SK-N-SH (cell line): ENCODE measurements at regions not wholly inside any gene's neighbourhood (a gene's known extent, or its start where the extent isn't known, plus 50 kb on each side); places are given as distances from the start of the nearest gene placed in this dataset.

Experiments
- CTCF ChIA-PET: fragments of 300-600, 350-600 bp; formaldehyde crosslinking; extraction: SDS; loops from one replicate; lab custom pipeline; 2021; lab: Yijun Ruan, JAX
- POLR2A ChIA-PET: fragments of 350-600 bp; sonication (Branson Sonifier 250); formaldehyde crosslinking; extraction: SDS; loops from one replicate; lab custom pipeline; 2020; ENCODE audit warnings: antibody characterized with exemption, inconsistent platforms; lab: Yijun Ruan, JAX
- DNase-seq: peaks from one replicate; pipeline ENCODE4 v3.0.0; 2012
- H2AFZ ChIP-seq: fragments of 200-600 bp; sonication (generic); 2 replicates; pipeline ENCODE4 v1.8.1; 2016; ENCODE audit warnings: antibody characterized with exemption, mild to moderate bottlenecking, low read depth
- H3F3A ChIP-seq: fragments of 200-600 bp; sonication (generic); replicated peaks from 2 replicates; pipeline ENCODE3; 2016; ENCODE audit warnings: antibody characterized with exemption, mild to moderate bottlenecking; ENCODE audit not compliant: insufficient read depth
- H3K27ac ChIP-seq, 2 experiments: fragments of 200-500 bp in 1 of 2; fragments of 200-600 bp in 1 of 2; sonication (Bioruptor generic) in 1 of 2; sonication (generic), shearing (Covaris generic) in 1 of 2; 2 replicates each; pipeline versions ENCODE4 v1.5.1 to v1.6.1; 2014 to 2016; ENCODE audit warnings: low read depth in 2 of 2, inconsistent platforms in 1 of 2, low read length in 1 of 2, mild to moderate bottlenecking in 1 of 2, mixed read lengths in 1 of 2
- H3K27me3 ChIP-seq: fragments of 200-600 bp; sonication (generic), shearing (Covaris generic); 2 replicates; pipeline ENCODE4 v1.6.1; 2016; ENCODE audit warnings: mixed run types; ENCODE audit not compliant: insufficient read depth
- H3K36me3 ChIP-seq, 2 experiments: fragments of 200-500 bp in 1 of 2; fragments of 200-600 bp in 1 of 2; sonication (Bioruptor generic) in 1 of 2; sonication (generic) in 1 of 2; replicated peaks in 1 of 2; 2 replicates each; pipeline versions ENCODE3 to v1.5.1; 2014 to 2016; ENCODE audit warnings: low read length in 1 of 2, mild to moderate bottlenecking in 1 of 2; ENCODE audit not compliant: insufficient read depth in 2 of 2, control insufficient read depth in 1 of 2
- H3K4me1 ChIP-seq, 2 experiments: fragments of 200-500 bp in 1 of 2; fragments of 200-600 bp in 1 of 2; sonication (Bioruptor generic) in 1 of 2; sonication (generic), shearing (Covaris generic) in 1 of 2; 2 replicates each; pipeline versions ENCODE4 v1.5.1 to v1.6.1; 2014 to 2016; ENCODE audit warnings: low read depth in 1 of 2, low read length in 1 of 2, mixed run types in 1 of 2; ENCODE audit not compliant: insufficient read depth in 2 of 2, control insufficient read depth in 1 of 2
- H3K4me2 ChIP-seq: fragments of 200-600 bp; sonication (generic), shearing (Covaris generic); 2 replicates; pipeline ENCODE4 v1.6.1; 2017; ENCODE audit warnings: mixed run types
- H3K4me3 ChIP-seq, 2 experiments: fragments of 200-500 bp in 1 of 2; fragments of 200-600 bp in 1 of 2; sonication (Bioruptor generic) in 1 of 2; sonication (generic), shearing (Covaris generic) in 1 of 2; 2 replicates each; pipeline versions ENCODE4 v1.5.1 to v1.8.1; 2014 to 2016; ENCODE audit warnings: low read depth in 2 of 2, inconsistent platforms in 1 of 2, low read length in 1 of 2, mild to moderate bottlenecking in 1 of 2, mixed read lengths in 1 of 2, moderate library complexity in 1 of 2
- H3K79me2 ChIP-seq: fragments of 200-600 bp; sonication (generic); 2 replicates; pipeline ENCODE4 v1.8.1; 2017; ENCODE audit warnings: mild to moderate bottlenecking; ENCODE audit not compliant: insufficient read depth
- H3K9ac ChIP-seq: fragments of 200-600 bp; sonication (generic); 2 replicates; pipeline ENCODE4 v1.6.1; 2017; ENCODE audit warnings: mixed run types
- H3K9me2 ChIP-seq: fragments of 200-600 bp; sonication (generic); 2 replicates; pipeline ENCODE4 v1.6.1; 2017; ENCODE audit warnings: mixed run types
- H3K9me3 ChIP-seq: fragments of 200-600 bp; sonication (generic); 2 replicates; pipeline ENCODE4 v1.6.1; 2017; ENCODE audit warnings: mixed run types, mild to moderate bottlenecking, moderate library complexity
- H4K20me1 ChIP-seq: fragments of 200-600 bp; sonication (generic); 2 replicates; pipeline ENCODE4 v1.6.1; 2017; ENCODE audit warnings: mild to moderate bottlenecking, mixed run types; ENCODE audit not compliant: insufficient read depth
- ELF1 ChIP-seq: IDR thresholded peaks from 2 replicates; pipeline ENCODE4 v1.4.0; 2012
- EP300 ChIP-seq, 2 experiments: IDR thresholded peaks; 2 replicates each; pipeline versions ENCODE4 v1.4.0 to v1.6.1; 2012; ENCODE audit warnings: borderline replicate concordance in 1 of 2, low read depth in 1 of 2, low read length in 1 of 2
- GABPA ChIP-seq: IDR thresholded peaks from 2 replicates; pipeline ENCODE4 v1.4.0; 2012; ENCODE audit warnings: low read depth, mild to moderate bottlenecking
- IRF3 ChIP-seq: fragments of 150-350 bp; IDR thresholded peaks from 2 replicates; pipeline ENCODE4 v1.6.1; 2016; ENCODE audit warnings: mild to moderate bottlenecking, low read depth, low read length
- JUND ChIP-seq: IDR thresholded peaks from 2 replicates; pipeline ENCODE4 v1.4.0; 2012
- MAX ChIP-seq: IDR thresholded peaks from 2 replicates; pipeline ENCODE4 v1.4.0; 2012; ENCODE audit warnings: low read depth
- MEF2A ChIP-seq: IDR thresholded peaks from 2 replicates; pipeline ENCODE4 v1.4.0; 2012; ENCODE audit warnings: low read depth, borderline replicate concordance
- NFIC ChIP-seq: IDR thresholded peaks from 2 replicates; pipeline ENCODE4 v1.4.0; 2012; ENCODE audit warnings: borderline replicate concordance
- NRF1 ChIP-seq: IDR thresholded peaks from 2 replicates; pipeline ENCODE4 v1.6.1; 2012; ENCODE audit warnings: low read depth, mild to moderate bottlenecking, low read length
- PBX3 ChIP-seq: IDR thresholded peaks from 2 replicates; pipeline ENCODE4; 2012
- RAD21 ChIP-seq: IDR thresholded peaks from 2 replicates; pipeline ENCODE4 v1.6.1; 2012; ENCODE audit warnings: mild to moderate bottlenecking, low read length
- RCOR1 ChIP-seq: fragments of 150-350 bp; IDR thresholded peaks from 2 replicates; pipeline ENCODE4 v1.6.1; 2017; ENCODE audit warnings: antibody characterized with exemption, low read length
- REST ChIP-seq: IDR thresholded peaks from 2 replicates; pipeline ENCODE4 v1.6.1; 2012; ENCODE audit warnings: mild to moderate bottlenecking, low read depth, low read length, moderate library complexity
- RFX5 ChIP-seq: IDR thresholded peaks from 2 replicates; pipeline ENCODE4 v1.6.1; 2012; ENCODE audit warnings: mild to moderate bottlenecking, improper control_type of control experiment, low read length
- RXRA ChIP-seq: IDR thresholded peaks from 2 replicates; pipeline ENCODE4 v1.4.0; 2012; ENCODE audit warnings: low read depth, mild to moderate bottlenecking, borderline replicate concordance
- SMC3 ChIP-seq: IDR thresholded peaks from 2 replicates; pipeline ENCODE4 v1.6.1; 2012; ENCODE audit warnings: low read depth, low read length, improper control_type of control experiment
- TAF1 ChIP-seq: IDR thresholded peaks from 2 replicates; pipeline ENCODE4 v1.6.1; 2012; ENCODE audit warnings: low read depth, mild to moderate bottlenecking, low read length, moderate library complexity, borderline replicate concordance
- TEAD4 ChIP-seq: IDR thresholded peaks from 2 replicates; pipeline ENCODE4 v1.4.0; 2012; ENCODE audit warnings: mild to moderate bottlenecking, borderline replicate concordance; ENCODE audit not compliant: insufficient read depth
- ZBTB33 ChIP-seq: IDR thresholded peaks from 2 replicates; pipeline ENCODE4 v1.4.0; 2012; ENCODE audit warnings: low read depth, borderline replicate concordance
- WGBS: methylation state at CpG from one replicate; pipeline ENCODE4 v1.1.6; 2017; ENCODE audit warnings: low lambda C conversion rate; 5-methylcytosine and 5-hydroxymethylcytosine counted together

GRCh38 chr5:98521821-98522220 is 251.6 kb upstream of the RGMB start:
- no peaks in the 10 kb centered on the region for H3K36me3 ChIP-seq
- H3K4me1 ChIP-seq, result no peaks in the 10 kb centered on the region
- H3K27ac ChIP-seq, result no peak overlapping the region
- ChIA-PET POLR2A (no interaction called here), CTCF (no interaction called here)
- H3K27me3 ChIP-seq, result no peaks in the 10 kb centered on the region
- H3K4me3 ChIP-seq, result no peak overlapping the region
- no peaks in the 10 kb centered on the region for H3F3A ChIP-seq
- no peaks in the 10 kb centered on the region for H3K79me2 ChIP-seq
- H3K9ac ChIP-seq, result no peak overlapping the region
- 76% methylated on average over 3 of the region's 3 CpGs for WGBS
- H3K9me3 ChIP-seq, result no peaks in the 10 kb centered on the region
- H4K20me1 ChIP-seq, result no peaks in the 10 kb centered on the region
- H3K9me2 ChIP-seq, result no peaks in the 10 kb centered on the region
- no peak overlapping the region for H3K4me2 ChIP-seq
- no peak overlapping the region for H2AFZ ChIP-seq
- TF ChIP-seq RXRA (no peak), ELF1 (no peak), IRF3 (no peak), NRF1 (no peak), MAX (no peak), TAF1 (no peak), PBX3 (no peak), RAD21 (no peak), RFX5 (no peak), EP300 (IDR thresholded peaks at IDR 0.05; ENCODE audit: borderline replicate concordance in 1 of 2, low read depth in 1 of 2, low read length in 1 of 2) (no peak), ZBTB33 (no peak), MEF2A (no peak), NFIC (no peak), JUND (no peak), REST (no peak), GABPA (no peak), RCOR1 (no peak), SMC3 (no peak), TEAD4 (no peak)
- DNase-seq, result no peak
